ENCODE measurements at regions not wholly inside any gene's neighbourhood (a gene's known extent, or its start where the extent isn't known, plus 50 kb on each side); places are given as distances from the start of the nearest gene placed in this dataset.

DNA sequence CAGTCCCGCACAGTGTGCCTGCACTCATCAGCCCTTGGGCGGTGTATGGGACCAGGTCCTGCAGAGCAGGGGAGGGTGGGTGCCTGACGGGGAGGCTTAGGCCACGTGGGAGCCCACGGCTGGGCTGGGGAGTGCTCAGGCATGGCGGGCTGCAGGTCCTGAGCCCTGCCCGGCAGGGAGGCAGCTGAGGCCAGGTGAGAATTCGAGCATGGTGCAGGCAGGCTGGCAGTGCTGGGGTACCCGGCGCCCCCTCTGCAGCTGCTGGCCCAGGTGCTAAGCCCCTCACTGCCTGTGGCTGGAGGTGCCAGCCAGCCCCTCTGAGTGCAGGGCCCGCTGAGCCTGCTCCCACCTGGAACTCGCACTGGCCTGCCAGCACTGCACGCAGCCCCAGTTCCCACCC is 630.9 kb upstream of the PCDH20 start:
- H3K27me3 ChIP-seq (ENCODE audit: insufficient read depth, low read length, poor library complexity, severe bottlenecking): no peaks in the 10 kb centered on the region
- H4K20me1 ChIP-seq (ENCODE audit: insufficient read depth, low read length, poor library complexity, severe bottlenecking): no peaks in the 10 kb centered on the region
- no peak overlapping the region for H3K9ac ChIP-seq (ENCODE audit: low read depth, low read length, poor library complexity, severe bottlenecking)
- no peaks in the 10 kb centered on the region for H3K9me2 ChIP-seq (replicated peaks; ENCODE audit: low read depth, low read length)
- H3K4me3 ChIP-seq (ENCODE audit: low read length, poor library complexity, severe bottlenecking): no peak overlapping the region
- H3K9me3 ChIP-seq (ENCODE audit: insufficient read depth, low read depth, low read length): no peaks in the 10 kb centered on the region
- no peaks in the 10 kb centered on the region for H3K36me3 ChIP-seq (ENCODE audit: insufficient read depth, low read length)
- H2AFZ ChIP-seq (ENCODE audit: low read length): no peak overlapping the region
- no peaks in the 10 kb centered on the region for H3K79me2 ChIP-seq (ENCODE audit: insufficient read depth, low read length)
- H3K4me2 ChIP-seq (ENCODE audit: low read depth, low read length, poor library complexity, severe bottlenecking): no peak overlapping the region
- H3F3A ChIP-seq (ENCODE audit: low read depth): no peaks in the 10 kb centered on the region
- TF ChIP-seq, protein P1, sequence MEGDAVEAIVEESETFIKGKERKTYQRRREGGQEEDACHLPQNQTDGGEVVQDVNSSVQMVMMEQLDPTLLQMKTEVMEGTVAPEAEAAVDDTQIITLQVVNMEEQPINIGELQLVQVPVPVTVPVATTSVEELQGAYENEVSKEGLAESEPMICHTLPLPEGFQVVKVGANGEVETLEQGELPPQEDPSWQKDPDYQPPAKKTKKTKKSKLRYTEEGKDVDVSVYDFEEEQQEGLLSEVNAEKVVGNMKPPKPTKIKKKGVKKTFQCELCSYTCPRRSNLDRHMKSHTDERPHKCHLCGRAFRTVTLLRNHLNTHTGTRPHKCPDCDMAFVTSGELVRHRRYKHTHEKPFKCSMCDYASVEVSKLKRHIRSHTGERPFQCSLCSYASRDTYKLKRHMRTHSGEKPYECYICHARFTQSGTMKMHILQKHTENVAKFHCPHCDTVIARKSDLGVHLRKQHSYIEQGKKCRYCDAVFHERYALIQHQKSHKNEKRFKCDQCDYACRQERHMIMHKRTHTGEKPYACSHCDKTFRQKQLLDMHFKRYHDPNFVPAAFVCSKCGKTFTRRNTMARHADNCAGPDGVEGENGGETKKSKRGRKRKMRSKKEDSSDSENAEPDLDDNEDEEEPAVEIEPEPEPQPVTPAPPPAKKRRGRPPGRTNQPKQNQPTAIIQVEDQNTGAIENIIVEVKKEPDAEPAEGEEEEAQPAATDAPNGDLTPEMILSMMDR (conservative IDR thresholded peaks at IDR 0.05; ENCODE audit: low read length): no peak
- TF ChIP-seq EZH2phosphoT487 (IDR thresholded peaks at IDR 0.05; ENCODE audit: borderline replicate concordance): no peak
- H3K4me1 ChIP-seq (ENCODE audit: insufficient read depth, low read length, poor library complexity, severe bottlenecking): no peaks in the 10 kb centered on the region

GRCh38 chr13:62043600-62043999 is 628.0 kb upstream of the PCDH20 start:
- Histone ChIP-seq H3K27me3 (ENCODE audit: insufficient read depth, low read length, poor library complexity, severe bottlenecking) (no peaks in the 10 kb centered on the region), H3K4me1 (ENCODE audit: insufficient read depth, low read length, poor library complexity, severe bottlenecking) (no peaks in the 10 kb centered on the region), H3K4me2 (ENCODE audit: low read depth, low read length, poor library complexity, severe bottlenecking) (no peak overlapping the region), H3K79me2 (ENCODE audit: insufficient read depth, low read length) (no peaks in the 10 kb centered on the region), H3K36me3 (ENCODE audit: insufficient read depth, low read length) (no peaks in the 10 kb centered on the region), H3K9me3 (ENCODE audit: insufficient read depth, low read depth, low read length) (no peaks in the 10 kb centered on the region), H3K9ac (ENCODE audit: low read depth, low read length, poor library complexity, severe bottlenecking) (no peak overlapping the region), H2AFZ (ENCODE audit: low read length) (no peak overlapping the region), H3K9me2 (replicated peaks; ENCODE audit: low read depth, low read length) (no peaks in the 10 kb centered on the region), H4K20me1 (ENCODE audit: insufficient read depth, low read length, poor library complexity, severe bottlenecking) (no peaks in the 10 kb centered on the region), H3K4me3 (ENCODE audit: low read length, poor library complexity, severe bottlenecking) (no peak overlapping the region), H3F3A (ENCODE audit: low read depth) (no peaks in the 10 kb centered on the region)
- TF ChIP-seq EZH2phosphoT487 (IDR thresholded peaks at IDR 0.05; ENCODE audit: borderline replicate concordance): no peak
- TF ChIP-seq, protein P1 (conservative IDR thresholded peaks at IDR 0.05; ENCODE audit: low read length): no peak

DNA sequence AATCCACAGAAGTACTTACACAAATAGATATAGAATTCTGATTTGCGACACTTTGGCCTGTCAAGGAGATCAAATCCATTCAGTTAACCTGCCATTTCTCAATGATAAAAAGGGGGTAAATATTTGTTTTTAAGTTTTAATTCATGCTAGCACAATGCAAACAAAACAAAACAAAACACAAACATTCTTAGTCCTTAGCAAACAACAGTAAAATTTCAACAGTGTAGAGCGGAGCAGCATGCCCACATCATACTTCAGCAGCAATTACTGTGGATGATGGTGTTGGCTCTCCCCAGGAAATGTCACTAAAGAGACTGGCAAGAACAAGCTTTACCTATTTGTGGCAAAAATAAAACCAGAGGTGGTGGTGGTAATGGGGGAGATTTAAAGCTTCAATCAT is 625.2 kb upstream of the PCDH20 start:
- TF ChIP-seq, protein P1 (conservative IDR thresholded peaks at IDR 0.05; ENCODE audit: low read length): no peak
- TF ChIP-seq EZH2phosphoT487 (IDR thresholded peaks at IDR 0.05; ENCODE audit: borderline replicate concordance): no peak
- Histone ChIP-seq H3K79me2 (ENCODE audit: insufficient read depth, low read length) (no peaks in the 10 kb centered on the region), H2AFZ (ENCODE audit: low read length) (no peak overlapping the region), H3K9me2 (replicated peaks; ENCODE audit: low read depth, low read length) (no peaks in the 10 kb centered on the region), H3K36me3 (ENCODE audit: insufficient read depth, low read length) (no peaks in the 10 kb centered on the region), H3K27me3 (ENCODE audit: insufficient read depth, low read length, poor library complexity, severe bottlenecking) (no peaks in the 10 kb centered on the region), H3K4me3 (ENCODE audit: low read length, poor library complexity, severe bottlenecking) (no peak overlapping the region), H3K9ac (ENCODE audit: low read depth, low read length, poor library complexity, severe bottlenecking) (no peak overlapping the region), H4K20me1 (ENCODE audit: insufficient read depth, low read length, poor library complexity, severe bottlenecking) (no peaks in the 10 kb centered on the region), H3K9me3 (ENCODE audit: insufficient read depth, low read depth, low read length) (no peaks in the 10 kb centered on the region), H3K4me2 (ENCODE audit: low read depth, low read length, poor library complexity, severe bottlenecking) (no peak overlapping the region), H3F3A (ENCODE audit: low read depth) (no peaks in the 10 kb centered on the region), H3K4me1 (ENCODE audit: insufficient read depth, low read length, poor library complexity, severe bottlenecking) (no peaks in the 10 kb centered on the region)

All from Loucy (cell line).